Thymus (tissue), 11 donors: ENCODE measurements at regions not wholly inside any gene's neighbourhood (a gene's known extent, or its start where the extent isn't known, plus 50 kb on each side); places are given as distances from the start of the nearest gene placed in this dataset.

Source experiments
- DNase-seq, 9 donors: peaks; one replicate each; pipeline ENCODE4 v3.0.0-alpha.2; 2013; ENCODE audit warnings: low spot score in 9 of 9, low read depth in 6 of 9, missing footprints in 1 of 9
- H3K27ac ChIP-seq, 2 donors: one replicate each; pipeline ENCODE4 v1.5.1; 2013; ENCODE audit warnings: control low read depth in 1 of 2, low read depth in 1 of 2, low read length in 1 of 2, mild to moderate bottlenecking in 1 of 2, moderate library complexity in 1 of 2
- H3K27me3 ChIP-seq, 2 donors: one replicate each; pipeline ENCODE4 v1.5.1; 2013; ENCODE audit warnings: low read length in 1 of 2; ENCODE audit not compliant: control insufficient read depth in 2 of 2, insufficient read depth in 1 of 2
- H3K36me3 ChIP-seq, 2 donors: one replicate each; pipeline ENCODE4 v1.5.1; 2013; ENCODE audit warnings: low read length in 1 of 2, mild to moderate bottlenecking in 1 of 2, moderate library complexity in 1 of 2; ENCODE audit not compliant: control insufficient read depth in 2 of 2, insufficient read depth in 2 of 2
- H3K4me1 ChIP-seq, 2 donors: one replicate each; pipeline ENCODE4 v1.5.1; 2013; ENCODE audit warnings: low read length in 2 of 2; ENCODE audit not compliant: control insufficient read depth in 2 of 2, insufficient read depth in 2 of 2
- H3K4me3 ChIP-seq, 2 donors: one replicate each; pipeline ENCODE4 v1.5.1; 2013; ENCODE audit warnings: low read length in 2 of 2, control low read depth in 1 of 2, mild to moderate bottlenecking in 1 of 2
- H3K9me3 ChIP-seq, 2 donors: one replicate each; pipeline ENCODE4 v1.5.1; 2013; ENCODE audit warnings: low read length in 1 of 2, mild to moderate bottlenecking in 1 of 2; ENCODE audit not compliant: control insufficient read depth in 2 of 2, insufficient read depth in 1 of 2
- WGBS: extraction: QIAGEN DNeasy Blood & Tissue Kit; methylation state at CpG from one replicate; pipeline ENCODE4 v1.1.7; 2013; 5-methylcytosine and 5-hydroxymethylcytosine counted together
- donor health status: healthy.

DNA sequence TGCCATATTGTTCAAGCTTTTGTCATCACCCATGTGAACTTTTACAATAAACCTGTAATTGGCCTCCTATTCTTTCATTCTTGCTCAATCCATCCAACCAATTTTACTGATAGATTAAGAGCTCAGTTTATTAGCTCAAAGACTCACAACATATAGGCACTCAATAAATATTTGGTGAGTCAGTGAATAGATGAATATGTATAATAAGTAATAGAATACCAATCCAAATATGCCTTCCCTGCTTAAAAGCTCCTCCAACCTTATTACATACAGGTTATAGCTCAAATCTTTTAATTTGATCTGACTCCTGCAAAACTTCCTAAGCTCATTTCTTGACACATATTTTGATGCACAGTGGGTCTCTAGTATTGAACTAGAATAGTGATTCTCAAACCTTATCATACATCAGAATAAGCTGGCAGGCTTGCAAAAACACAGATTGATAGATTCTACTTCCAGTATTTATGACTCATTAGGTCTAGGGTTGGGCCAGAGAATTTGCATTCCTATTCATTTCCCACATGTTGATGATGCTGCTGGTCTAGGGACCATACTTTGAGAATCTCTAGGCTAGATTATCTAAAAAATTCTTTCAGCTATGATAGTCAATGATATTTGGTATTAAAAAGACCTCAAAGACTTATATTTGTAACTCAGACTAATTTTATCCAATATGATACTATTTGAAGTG, 114.4 kb downstream of the PCTP start:
- no peak overlapping the region for H3K4me3 ChIP-seq
- H3K4me1 ChIP-seq, result no peaks in the 10 kb centered on the region
- H3K9me3 ChIP-seq, result peaks cover 0 to 4% of the 10 kb centered on the region in 2 donors
- H3K36me3 ChIP-seq, result no peaks in the 10 kb centered on the region
- no peaks in the 10 kb centered on the region for H3K27me3 ChIP-seq
- DNase-seq, result no peak
- no peak overlapping the region for H3K27ac ChIP-seq

DNA sequence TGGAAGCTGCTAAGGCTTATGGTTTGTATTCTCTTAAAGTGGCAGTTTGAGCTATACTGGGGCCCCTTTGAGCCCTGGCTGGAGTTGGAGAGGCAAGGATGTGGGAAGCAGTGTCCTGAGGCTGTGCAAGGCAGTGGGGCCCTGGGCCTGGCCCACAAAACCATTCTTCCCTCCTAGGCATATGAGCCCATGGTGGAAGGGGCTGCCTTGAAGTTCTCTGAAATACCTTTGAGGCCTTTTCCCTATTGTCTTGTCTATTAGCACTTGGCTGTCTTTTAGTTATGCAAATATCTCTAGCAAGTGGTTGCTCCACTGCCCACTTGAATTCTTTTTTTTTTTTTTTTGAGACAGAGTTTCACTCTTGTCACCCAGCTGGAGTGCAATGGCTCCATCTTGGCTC, 119.2 kb downstream of the PCTP start:
- H3K27me3 ChIP-seq, result no peaks in the 10 kb centered on the region
- H3K4me1 ChIP-seq, result no peaks in the 10 kb centered on the region
- peaks cover 0 to 4% of the 10 kb centered on the region in 2 donors for H3K9me3 ChIP-seq
- no peak overlapping the region for H3K27ac ChIP-seq
- H3K36me3 ChIP-seq, result no peaks in the 10 kb centered on the region
- DNase-seq, result no peak
- no peak overlapping the region for H3K4me3 ChIP-seq

DNA sequence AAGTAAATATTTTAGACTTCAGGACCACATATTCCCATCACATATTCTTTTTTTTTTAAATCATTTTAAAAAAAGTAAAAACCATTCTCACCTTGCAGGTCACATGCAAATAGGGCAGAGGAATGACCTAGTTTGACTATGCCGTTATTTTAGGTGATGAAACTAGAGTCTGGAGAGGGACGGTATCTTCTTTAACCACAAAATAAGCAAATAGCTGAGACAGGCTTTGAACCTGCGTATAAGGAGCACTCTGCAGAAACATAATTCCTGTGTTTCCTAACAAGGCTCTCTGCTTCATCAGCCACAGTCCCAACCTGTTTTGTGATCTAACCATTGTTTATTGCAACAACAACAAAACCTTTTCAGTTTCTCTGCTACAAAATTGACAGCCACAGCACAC, 121.5 kb downstream of the PCTP start:
- Histone ChIP-seq H3K27me3 (no peaks in the 10 kb centered on the region), H3K36me3 (no peaks in the 10 kb centered on the region), H3K4me3 (no peak overlapping the region), H3K9me3 (peaks cover 0 to 4% of the 10 kb centered on the region in 2 donors), H3K4me1 (no peaks in the 10 kb centered on the region), H3K27ac (no peak overlapping the region)
- WGBS, result 92% methylated on average over 3 of the region's 3 CpGs
- DNase-seq, result no peak

DNA sequence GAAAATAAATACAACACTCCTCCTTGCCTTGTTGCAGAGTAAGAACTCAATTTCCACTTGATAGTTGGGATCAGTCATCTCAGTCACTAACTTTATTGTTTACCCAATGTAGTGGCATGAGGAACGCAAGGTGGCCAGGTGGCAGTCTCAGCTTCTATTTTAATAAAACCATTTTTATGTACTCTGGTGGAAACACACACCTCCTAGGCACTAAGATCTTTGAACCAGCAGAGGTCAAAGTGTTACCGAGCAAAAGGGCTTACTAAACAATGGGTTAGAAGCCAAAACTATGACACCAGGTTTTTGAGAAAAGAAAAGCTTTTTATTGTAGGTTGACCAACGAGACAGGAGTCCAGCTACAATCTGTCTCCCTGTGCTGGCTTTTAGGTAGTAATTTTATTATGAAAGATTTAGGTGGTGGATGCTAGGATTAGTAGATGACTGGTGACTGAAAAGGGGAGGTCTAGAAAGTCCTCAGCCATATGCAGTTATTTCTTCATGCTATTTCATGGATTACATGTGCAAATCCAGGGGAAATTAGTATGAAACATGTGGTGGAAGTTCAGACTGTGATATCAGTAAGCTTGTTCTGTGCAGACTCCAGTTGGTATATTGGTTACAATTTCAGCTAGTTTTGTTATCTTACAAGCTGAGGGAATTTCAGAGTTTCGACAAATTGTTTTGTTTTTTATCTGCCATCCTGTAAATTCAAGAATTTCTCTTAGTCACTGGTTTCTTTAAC, 122.3 kb downstream of the PCTP start:
- Histone ChIP-seq H3K4me1 (no peaks in the 10 kb centered on the region), H3K4me3 (no peak overlapping the region), H3K27ac (no peak overlapping the region), H3K36me3 (no peaks in the 10 kb centered on the region), H3K27me3 (no peaks in the 10 kb centered on the region), H3K9me3 (peaks cover 0 to 4% of the 10 kb centered on the region in 2 donors)
- no peak for DNase-seq
- 78% methylated on average over 4 of the region's 4 CpGs for WGBS

DNA sequence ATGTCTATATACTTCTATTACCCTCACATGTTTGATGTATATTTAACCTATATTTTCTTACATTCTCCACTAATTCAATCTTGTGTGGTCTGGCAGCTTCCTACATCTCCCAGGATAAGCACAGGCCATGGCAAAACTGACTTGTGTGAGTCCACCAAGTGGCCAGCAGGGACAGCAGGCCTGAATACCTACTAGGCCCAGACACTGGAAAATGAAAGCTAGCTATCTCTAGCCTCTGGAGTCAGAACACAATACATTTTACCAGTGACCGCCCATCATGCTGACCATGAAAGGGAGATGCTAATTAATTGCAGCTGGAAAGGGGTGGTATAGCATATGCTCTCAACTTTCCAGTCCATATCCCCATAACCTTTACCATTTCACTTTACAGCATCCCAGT, 132.3 kb downstream of the PCTP start:
- WGBS, result 98% methylated on average over 1 of the region's 1 CpG
- DNase-seq, result no peak
- Histone ChIP-seq H3K4me3 (no peak overlapping the region), H3K4me1 (no peaks in the 10 kb centered on the region), H3K9me3 (no peaks in the 10 kb centered on the region), H3K36me3 (no peaks in the 10 kb centered on the region), H3K27ac (no peak overlapping the region), H3K27me3 (no peaks in the 10 kb centered on the region)

DNA sequence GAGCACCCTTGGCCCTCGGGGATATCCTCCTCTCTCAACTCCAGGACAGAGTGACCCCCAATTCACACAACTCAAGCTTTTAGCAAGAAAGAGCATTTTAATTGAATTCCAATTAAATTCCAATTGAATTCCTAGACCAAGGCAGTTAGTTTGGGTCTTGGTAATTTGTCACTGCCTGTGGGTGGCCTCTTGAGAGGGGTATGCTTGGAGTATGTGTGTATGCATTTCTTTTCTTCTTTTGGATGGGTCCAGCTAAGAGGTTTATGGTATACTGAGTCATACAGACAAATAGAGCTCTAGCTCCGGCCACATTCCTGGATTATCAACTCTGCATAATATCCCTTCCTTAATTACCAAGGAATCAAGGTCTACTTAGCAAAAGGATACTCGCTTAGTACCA, 136.7 kb downstream of the PCTP start:
- H3K4me3 ChIP-seq, result no peak overlapping the region
- no peaks in the 10 kb centered on the region for H3K4me1 ChIP-seq
- WGBS, result 91% methylated on average over 3 of the region's 3 CpGs
- no peaks in the 10 kb centered on the region for H3K9me3 ChIP-seq
- H3K27ac ChIP-seq, result no peak overlapping the region
- no peak for DNase-seq
- H3K36me3 ChIP-seq, result no peaks in the 10 kb centered on the region
- no peaks in the 10 kb centered on the region for H3K27me3 ChIP-seq

DNA sequence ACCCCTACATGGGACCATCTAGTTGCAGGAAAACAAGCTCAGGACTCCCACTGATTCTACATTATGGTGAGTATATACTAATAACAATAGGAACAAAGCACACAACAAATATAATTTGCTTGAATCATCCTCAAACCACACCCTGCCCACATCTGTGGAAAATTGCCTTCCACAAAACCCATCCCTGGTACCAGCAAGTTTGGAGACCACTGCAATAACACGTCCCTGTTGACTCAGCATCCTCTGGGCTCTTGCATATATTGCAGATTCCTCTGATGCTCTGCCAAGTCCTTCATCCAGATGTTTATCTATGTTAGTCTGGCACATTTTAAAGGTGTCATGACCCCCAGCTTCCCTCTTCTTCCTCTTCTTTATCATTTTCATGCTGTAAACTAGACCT, 138.4 kb downstream of the PCTP start:
- no peak overlapping the region for H3K27ac ChIP-seq
- H3K36me3 ChIP-seq, result no peaks in the 10 kb centered on the region
- no peak overlapping the region for H3K4me3 ChIP-seq
- H3K27me3 ChIP-seq, result no peaks in the 10 kb centered on the region
- no peaks in the 10 kb centered on the region for H3K9me3 ChIP-seq
- H3K4me1 ChIP-seq, result no peaks in the 10 kb centered on the region
- no peak for DNase-seq
- 61% methylated on average over 1 of the region's 1 CpG for WGBS

DNA sequence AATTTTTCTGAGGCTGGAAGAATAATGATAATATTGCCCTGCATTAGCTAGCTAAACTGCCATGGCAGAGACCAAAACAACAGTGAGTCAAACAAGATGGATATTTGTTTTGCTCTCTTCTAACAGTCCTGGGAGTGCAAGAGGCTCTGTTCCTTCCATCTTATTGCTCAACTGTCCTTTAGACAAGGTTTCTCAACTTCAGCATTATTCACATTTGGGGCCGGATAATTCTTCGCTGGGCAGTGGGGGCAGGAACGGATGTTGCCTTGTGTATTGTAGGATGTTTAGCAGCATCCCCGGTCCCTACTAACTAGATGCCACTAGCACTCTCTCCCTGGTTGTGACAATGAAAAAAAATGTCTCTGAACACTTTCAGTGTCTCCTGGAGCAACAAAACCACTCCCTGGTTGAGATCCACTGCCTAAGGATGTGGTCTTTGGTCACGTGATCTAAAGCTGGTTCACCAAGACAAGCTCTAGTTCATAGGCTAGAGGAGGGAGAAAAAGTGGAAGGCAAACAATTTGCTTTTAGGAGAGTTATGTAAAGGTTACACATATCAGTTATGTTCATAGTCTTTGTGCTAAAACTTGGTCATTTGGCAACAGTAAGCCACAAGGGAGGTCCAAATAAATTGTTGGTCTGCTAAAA, 144.4 kb downstream of the PCTP start:
- Histone ChIP-seq H3K4me3 (no peak overlapping the region), H3K27me3 (no peaks in the 10 kb centered on the region), H3K4me1 (no peaks in the 10 kb centered on the region), H3K27ac (no peak overlapping the region), H3K9me3 (no peaks in the 10 kb centered on the region), H3K36me3 (no peaks in the 10 kb centered on the region)
- DNase-seq, result peak; percentile 2 to 76 (median 27)
- WGBS, result 74% methylated on average over 5 of the region's 5 CpGs

DNA sequence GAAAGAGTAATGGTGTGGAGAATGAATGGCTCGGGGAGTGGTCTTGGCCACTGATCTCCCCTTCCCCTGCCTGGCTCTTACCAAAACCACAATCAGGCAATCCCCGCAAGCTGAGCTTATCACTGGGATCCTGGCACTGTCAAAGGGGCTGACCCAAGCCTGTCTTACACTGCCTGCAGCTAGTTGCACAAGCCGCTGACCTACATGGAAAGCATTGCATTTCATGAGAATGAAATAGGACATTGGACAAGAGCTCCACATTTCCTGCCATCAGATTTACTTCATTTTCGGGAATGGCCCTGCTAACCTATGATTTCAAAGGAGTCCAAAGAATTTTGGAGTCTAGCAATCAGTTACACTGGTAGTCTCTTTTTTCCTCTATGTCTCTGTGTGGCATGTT, 146.4 kb downstream of the PCTP start:
- WGBS, result 96% methylated on average over 4 of the region's 4 CpGs
- no peaks in the 10 kb centered on the region for H3K9me3 ChIP-seq
- no peak for DNase-seq

More for the DNA sequence above, 146.4 kb downstream of the PCTP start:
- Histone ChIP-seq H3K4me1 (no peaks in the 10 kb centered on the region), H3K27ac (no peak overlapping the region), H3K4me3 (no peak overlapping the region), H3K27me3 (no peaks in the 10 kb centered on the region), H3K36me3 (no peaks in the 10 kb centered on the region)
